AG08395 (cell line): ENCODE measurements at regions not wholly inside any gene's neighbourhood (a gene's known extent, or its start where the extent isn't known, plus 50 kb on each side); places are given as distances from the start of the nearest gene placed in this dataset.
A peak's percentile ranks its signal among the peaks of the same experiment; 100 is the strongest.

ENCODE experiments used
- DNase-seq: peaks from one replicate; pipeline ENCODE4 v3.0.0; 2012; ENCODE audit warnings: mixed read lengths, low spot score

- DNase-seq = no peak
Observed at GRCh38 chr9:85260275-85260845, 481.4 kb downstream of the AGTPBP1 start.

- peak; percentile 86 for DNase-seq
Observed at GRCh38 chr9:85258823-85259370, 482.9 kb downstream of the AGTPBP1 start.

- no peak for DNase-seq
Observed at GRCh38 chr9:85258236-85258635, 483.5 kb downstream of the AGTPBP1 start.

GRCh38 chr9:85249313-85249621, 492.5 kb downstream of the AGTPBP1 start:
- DNase-seq = no peak

- peak; percentile 62 for DNase-seq
Observed at GRCh38 chr9:85248514-85249312, 493.0 kb downstream of the AGTPBP1 start.

- DNase-seq = no peak
Observed at GRCh38 chr9:85246541-85246940, 495.2 kb downstream of the AGTPBP1 start.

GRCh38 chr9:85244856-85245255, 496.9 kb downstream of the AGTPBP1 start:
- no peak for DNase-seq

GRCh38 chr9:85243977-85244376, 497.8 kb downstream of the AGTPBP1 start:
- DNase-seq = no peak

GRCh38 chr9:85237478-85237877, 504.3 kb downstream of the AGTPBP1 start:
- DNase-seq = no peak

GRCh38 chr9:85230081-85230480, 511.7 kb downstream of the AGTPBP1 start:
- DNase-seq = no peak

- DNase-seq = no peak
Observed at GRCh38 chr9:85228111-85228855, 513.5 kb downstream of the AGTPBP1 start.

- DNase-seq = no peak
Observed at GRCh38 chr9:85225180-85225579, 516.6 kb downstream of the AGTPBP1 start.

GRCh38 chr9:85224729-85225128, 517.0 kb downstream of the AGTPBP1 start:
- DNase-seq = peak; percentile 71

GRCh38 chr9:85224301-85224700, 517.5 kb downstream of the AGTPBP1 start:
- no peak for DNase-seq

GRCh38 chr9:85223506-85224125, 518.1 kb downstream of the AGTPBP1 start:
- DNase-seq = peak; percentile 52

- no peak for DNase-seq
Observed at GRCh38 chr9:85216601-85217000, 525.2 kb downstream of the AGTPBP1 start.

GRCh38 chr9:85215961-85216360, 525.8 kb downstream of the AGTPBP1 start:
- DNase-seq = peak; percentile 33

- no peak for DNase-seq
Observed at GRCh38 chr9:85215416-85215815, 526.3 kb downstream of the AGTPBP1 start.

GRCh38 chr9:85213650-85214607, 527.8 kb downstream of the AGTPBP1 start:
- DNase-seq = no peak

GRCh38 chr9:85212887-85213286, 528.9 kb downstream of the AGTPBP1 start:
- peak; percentile 63 for DNase-seq

- peak; percentile 46 for DNase-seq
Observed at GRCh38 chr9:85212209-85212608, 529.5 kb downstream of the AGTPBP1 start.
